ENCODE measurements at regions not wholly inside any gene's neighbourhood (a gene's known extent, or its start where the extent isn't known, plus 50 kb on each side); places are given as distances from the start of the nearest gene placed in this dataset.
A peak's percentile ranks its signal among the peaks of the same experiment; 100 is the strongest.

GRCh38 chr2:12549641-12550040 lies 167.1 kb upstream of the TRIB2 start:
- no peaks in the 10 kb centered on the region for H3K9me3 ChIP-seq
- TF ChIP-seq POLR2A (IDR thresholded peaks at IDR 0.05) (no peak), CTCF (IDR thresholded peaks at IDR 0.05) (no peak)
- no peak for ATAC-seq
- H3K27ac ChIP-seq = no peak overlapping the region
- no peaks in the 10 kb centered on the region for H3K36me3 ChIP-seq (replicated peaks in 1 of 2; ENCODE audit: insufficient read depth in 1 of 2, low read depth in 2 of 2)
- intact Hi-C loops (cut with DNase I) = no loop called here
- 64 to 69% methylated on average over 2 of the region's 2 CpGs for WGBS, 2 donors
- H3K27me3 ChIP-seq = no peaks in the 10 kb centered on the region
- no peak for DNase-seq
- H3K4me3 ChIP-seq = no peak overlapping the region
- no peaks in the 10 kb centered on the region for H3K4me1 ChIP-seq

GRCh38 chr2:12552092-12552491 lies 164.6 kb upstream of the TRIB2 start:
- intact Hi-C loops (cut with DNase I) = no loop called here
- no peak for ATAC-seq
- Histone ChIP-seq H3K4me3 (no peak overlapping the region), H3K27ac (no peak overlapping the region), H3K4me1 (no peaks in the 10 kb centered on the region), H3K36me3 (replicated peaks in 1 of 2; ENCODE audit: insufficient read depth in 1 of 2, low read depth in 2 of 2) (no peaks in the 10 kb centered on the region), H3K27me3 (no peaks in the 10 kb centered on the region), H3K9me3 (no peaks in the 10 kb centered on the region)
- TF ChIP-seq POLR2A (IDR thresholded peaks at IDR 0.05) (no peak), CTCF (IDR thresholded peaks at IDR 0.05) (no peak)
- 76 to 89% methylated on average over 7 of the region's 7 CpGs for WGBS, 2 donors
- no peak for DNase-seq

- DNase-seq = no peak
- no peak overlapping the region for H3K27ac ChIP-seq
- 74 to 76% methylated on average over 11 to 12 of the region's 12 CpGs for WGBS, 2 donors
Observed at GRCh38 chr2:12554224-12555011, 162.3 kb upstream of the TRIB2 start.

GRCh38 chr2:12555012-12555645 lies 161.6 kb upstream of the TRIB2 start:
- Histone ChIP-seq H3K27ac (no peak overlapping the region), H3K4me1 (no peaks in the 10 kb centered on the region), H3K4me3 (no peak overlapping the region), H3K36me3 (replicated peaks in 1 of 2; ENCODE audit: insufficient read depth in 1 of 2, low read depth in 2 of 2) (no peaks in the 10 kb centered on the region), H3K9me3 (no peaks in the 10 kb centered on the region), H3K27me3 (no peaks in the 10 kb centered on the region)
- 59 to 72% methylated on average over 2 of the region's 2 CpGs for whole genome bisulfite sequencing, 2 donors
- TF ChIP-seq CTCF (IDR thresholded peaks at IDR 0.05) (peak in 1 of 7 experiments; percentile 20), POLR2A (IDR thresholded peaks at IDR 0.05) (no peak)
- no peak for ATAC-seq
- DNase-seq = no peak
- intact Hi-C loops (cut with DNase I) = no loop called here

More at GRCh38 chr2:12554224-12555011, 162.3 kb upstream of the TRIB2 start:
- Histone ChIP-seq H3K27me3 (no peaks in the 10 kb centered on the region), H3K36me3 (replicated peaks in 1 of 2; ENCODE audit: insufficient read depth in 1 of 2, low read depth in 2 of 2) (no peaks in the 10 kb centered on the region), H3K9me3 (no peaks in the 10 kb centered on the region), H3K4me3 (no peak overlapping the region), H3K4me1 (no peaks in the 10 kb centered on the region)
- intact Hi-C loops (cut with DNase I) = no loop called here
- TF ChIP-seq CTCF (IDR thresholded peaks at IDR 0.05) (no peak), POLR2A (IDR thresholded peaks at IDR 0.05) (no peak)
- ATAC-seq = no peak
